Activated T-cell treated with anti-CD3 and anti-CD28 coated beads, Interleukin-2, amount 50 U/mL, for 72 hours (primary cell): ENCODE measurements at regions not wholly inside any gene's neighbourhood (a gene's known extent, or its start where the extent isn't known, plus 50 kb on each side); places are given as distances from the start of the nearest gene placed in this dataset.
"Not testable (repeated sequence)": the region's sequence is repeated elsewhere in the genome, so short reads cannot be mapped to it uniquely, and the experiment has no call there.

Experiments
- ATAC-seq, 2 donors: fragments of 150-1000 bp; cut with Tn5 transposase; replicated peaks in 1 of 2; 2 replicates each; pipeline ENCODE4 v1.10.0; 2021; ENCODE audit warnings: moderate library complexity in 2 of 2, mild to moderate bottlenecking in 1 of 2
- DNase-seq, 2 donors: peaks; one replicate each; pipeline ENCODE4 v3.0.0; 2021 to 2022; ENCODE audit warnings: mixed read lengths in 1 of 2
- H3K27ac Mint-ChIP-seq: one replicate; pipeline ENCODE4 v1.8.0; 2022; ENCODE audit warnings: mild to moderate bottlenecking, moderate library complexity, mixed read lengths
- H3K27me3 Mint-ChIP-seq: one replicate; pipeline ENCODE4 v1.8.0; 2022; ENCODE audit warnings: low read depth, mixed read lengths
- H3K36me3 Mint-ChIP-seq, 2 donors: one replicate each; pipeline ENCODE4 v1.8.0; 2022; ENCODE audit warnings: mixed read lengths in 2 of 2, mild to moderate bottlenecking in 1 of 2; ENCODE audit not compliant: insufficient read depth in 2 of 2
- H3K4me1 Mint-ChIP-seq: one replicate; pipeline ENCODE4 v1.8.0; 2022; ENCODE audit warnings: low read depth, mixed read lengths
- H3K4me3 Mint-ChIP-seq, 2 donors: one replicate each; pipeline ENCODE4 v1.8.0; 2022; ENCODE audit warnings: mild to moderate bottlenecking in 2 of 2, mixed read lengths in 2 of 2, moderate library complexity in 2 of 2
- H3K9me3 Mint-ChIP-seq, 2 donors: one replicate each; pipeline ENCODE4 v1.8.0; 2022; ENCODE audit warnings: mixed read lengths in 2 of 2

DNA sequence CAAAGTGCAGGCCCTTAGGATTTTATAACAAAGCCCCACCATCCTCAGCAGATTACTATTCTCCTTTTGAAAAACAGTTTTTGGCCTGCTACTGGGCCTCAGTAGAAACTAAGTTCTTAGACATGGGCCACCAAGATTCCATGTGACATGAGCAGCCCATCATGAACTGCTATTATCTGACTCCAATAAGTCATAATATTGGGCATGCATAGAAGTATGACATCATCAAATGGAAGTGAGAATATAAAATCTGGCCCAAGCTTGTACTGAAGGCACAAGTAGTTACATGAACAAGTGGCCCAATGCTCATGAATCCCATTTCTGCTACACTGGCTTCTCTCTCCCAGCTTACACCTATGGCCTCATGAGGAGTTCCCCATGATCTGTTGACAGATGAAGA is 404.8 kb downstream of the EPHA5 start:
- Mint-ChIP-seq H3K4me3 (no peak overlapping the region), H3K4me1 (no peaks in the 10 kb centered on the region), H3K27ac (no peak overlapping the region), H3K9me3 (peaks cover 9 to 17% of the 10 kb centered on the region in 2 donors), H3K27me3 (no peaks in the 10 kb centered on the region), H3K36me3 (no peaks in the 10 kb centered on the region)
- DNase-seq, result no peak
- ATAC-seq, result no peak

DNA sequence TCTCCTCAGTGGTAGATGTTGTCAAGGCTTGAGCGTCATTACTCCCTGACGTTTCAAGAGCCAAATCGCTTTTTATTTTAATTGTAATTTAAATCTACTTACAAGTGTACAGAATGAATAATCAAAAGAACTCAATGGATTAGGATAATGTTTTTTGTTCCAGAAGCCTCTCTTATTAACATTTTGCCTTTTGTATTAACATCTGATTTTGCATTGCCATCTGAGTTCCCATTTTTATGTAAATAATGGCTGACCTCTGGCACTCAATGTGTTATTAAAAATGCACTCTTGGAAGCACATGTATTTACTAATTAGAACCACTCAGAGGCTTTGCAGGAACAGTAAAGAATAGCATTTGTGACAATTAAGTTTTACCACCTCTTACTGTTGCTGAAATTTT is 411.0 kb downstream of the EPHA5 start:
- no peaks in the 10 kb centered on the region for H3K4me1 Mint-ChIP-seq
- H3K4me3 Mint-ChIP-seq, result no peak overlapping the region
- no peak for ATAC-seq
- H3K9me3 Mint-ChIP-seq, result peaks cover 4 to 5% of the 10 kb centered on the region in 2 donors
- no peak overlapping the region for H3K27ac Mint-ChIP-seq
- no peaks in the 10 kb centered on the region for H3K27me3 Mint-ChIP-seq
- no peak for DNase-seq
- no peaks in the 10 kb centered on the region for H3K36me3 Mint-ChIP-seq

DNA sequence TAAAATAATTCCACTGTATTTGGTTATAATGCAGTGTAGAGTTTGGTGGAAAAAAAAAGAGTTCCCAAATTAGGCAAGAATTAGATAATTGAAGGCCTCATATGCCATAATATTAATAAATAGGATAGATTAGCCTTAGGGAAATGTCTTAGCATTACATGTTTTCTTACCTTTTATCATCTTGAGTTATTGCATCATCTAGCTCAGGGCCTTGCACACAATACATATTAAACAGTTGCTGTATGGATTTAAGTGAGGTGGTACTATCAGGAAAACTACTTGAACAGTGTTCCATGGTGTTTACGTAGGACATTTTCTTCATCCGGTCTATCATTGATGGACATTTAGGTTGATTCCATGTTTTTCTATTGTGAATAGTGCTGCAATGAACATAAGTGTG is 419.4 kb downstream of the EPHA5 start:
- H3K9me3 Mint-ChIP-seq, result peaks cover 5 to 6% of the 10 kb centered on the region in 2 donors
- H3K27ac Mint-ChIP-seq, result no peak overlapping the region
- peaks cover 0 to 1% of the 10 kb centered on the region in 2 donors for H3K36me3 Mint-ChIP-seq
- H3K4me1 Mint-ChIP-seq, result no peaks in the 10 kb centered on the region
- no peak for DNase-seq
- H3K27me3 Mint-ChIP-seq, result no peaks in the 10 kb centered on the region
- no peak overlapping the region for H3K4me3 Mint-ChIP-seq
- ATAC-seq, result no peak

- H3K36me3 Mint-ChIP-seq, result peaks cover 0 to 1% of the 10 kb centered on the region in 2 donors
- no peaks in the 10 kb centered on the region for H3K27me3 Mint-ChIP-seq
- H3K4me1 Mint-ChIP-seq, result no peaks in the 10 kb centered on the region
- DNase-seq (no peak), ATAC-seq (no peak)
- no peak overlapping the region for H3K4me3 Mint-ChIP-seq
- peaks cover 7 to 9% of the 10 kb centered on the region in 2 donors for H3K9me3 Mint-ChIP-seq
- H3K27ac Mint-ChIP-seq, result no peak overlapping the region
Measured at GRCh38 chr4:65249111-65249510, 421.2 kb downstream of the EPHA5 start.

GRCh38 chr4:65242156-65242846 is 428.0 kb downstream of the EPHA5 start:
- H3K36me3 Mint-ChIP-seq, result no peaks in the 10 kb centered on the region
- no peaks in the 10 kb centered on the region for H3K27me3 Mint-ChIP-seq
- no peaks in the 10 kb centered on the region for H3K4me1 Mint-ChIP-seq
- H3K4me3 Mint-ChIP-seq, result no peak overlapping the region
- DNase-seq (no peak), ATAC-seq (no peak)
- H3K27ac Mint-ChIP-seq, result no peak overlapping the region
- peaks cover 4 to 13% of the 10 kb centered on the region in 2 donors for H3K9me3 Mint-ChIP-seq

- Mint-ChIP-seq H3K4me3 (no peak overlapping the region), H3K27ac (no peak overlapping the region), H3K9me3 (peaks cover 6 to 16% of the 10 kb centered on the region in 2 donors), H3K27me3 (no peaks in the 10 kb centered on the region), H3K4me1 (no peaks in the 10 kb centered on the region), H3K36me3 (no peaks in the 10 kb centered on the region)
- no peak for ATAC-seq
- DNase-seq, result no peak
Measured at GRCh38 chr4:65241257-65241997, 428.9 kb downstream of the EPHA5 start.

- H3K4me1 Mint-ChIP-seq, result no peaks in the 10 kb centered on the region
- H3K36me3 Mint-ChIP-seq, result no peaks in the 10 kb centered on the region
- H3K4me3 Mint-ChIP-seq, result no peak overlapping the region
- DNase-seq (no peak), ATAC-seq (no peak)
- no peak overlapping the region for H3K27ac Mint-ChIP-seq
- H3K27me3 Mint-ChIP-seq, result no peaks in the 10 kb centered on the region
- H3K9me3 Mint-ChIP-seq, result peaks cover 4% of the 10 kb centered on the region in 2 donors
Measured at GRCh38 chr4:65234061-65234460, 436.2 kb downstream of the EPHA5 start.

GRCh38 chr4:65227628-65228027 is 442.7 kb downstream of the EPHA5 start:
- ATAC-seq (no peak), DNase-seq (no peak)
- Mint-ChIP-seq H3K4me3 (no peak overlapping the region), H3K27me3 (no peaks in the 10 kb centered on the region), H3K27ac (no peak overlapping the region), H3K36me3 (no peaks in the 10 kb centered on the region), H3K9me3 (no peaks in the 10 kb centered on the region), H3K4me1 (no peaks in the 10 kb centered on the region)

DNA sequence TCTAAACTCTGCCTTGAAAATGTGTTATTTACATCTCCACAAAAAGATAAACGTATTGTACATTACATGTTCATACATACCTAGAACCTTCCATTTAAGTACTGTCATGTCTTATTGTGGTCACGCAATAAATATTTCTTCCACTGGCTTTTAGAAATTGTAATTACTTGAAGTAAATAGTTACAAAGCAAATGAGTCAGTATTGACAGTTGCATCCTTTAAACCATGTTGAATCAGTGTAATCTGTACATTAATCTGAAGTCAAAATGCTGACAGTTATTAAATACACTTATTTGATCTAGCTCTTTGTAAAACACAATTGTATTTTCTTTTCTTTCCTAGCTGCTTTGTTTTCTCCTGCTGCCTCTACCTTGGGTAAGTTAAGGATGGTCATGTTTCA is 446.7 kb downstream of the EPHA5 start:
- Mint-ChIP-seq H3K4me3 (no peak overlapping the region), H3K27ac (no peak overlapping the region), H3K36me3 (no peaks in the 10 kb centered on the region), H3K9me3 (peaks cover 2 to 3% of the 10 kb centered on the region in 2 donors), H3K4me1 (no peaks in the 10 kb centered on the region), H3K27me3 (no peaks in the 10 kb centered on the region)
- no peak for ATAC-seq
- no peak for DNase-seq

DNA sequence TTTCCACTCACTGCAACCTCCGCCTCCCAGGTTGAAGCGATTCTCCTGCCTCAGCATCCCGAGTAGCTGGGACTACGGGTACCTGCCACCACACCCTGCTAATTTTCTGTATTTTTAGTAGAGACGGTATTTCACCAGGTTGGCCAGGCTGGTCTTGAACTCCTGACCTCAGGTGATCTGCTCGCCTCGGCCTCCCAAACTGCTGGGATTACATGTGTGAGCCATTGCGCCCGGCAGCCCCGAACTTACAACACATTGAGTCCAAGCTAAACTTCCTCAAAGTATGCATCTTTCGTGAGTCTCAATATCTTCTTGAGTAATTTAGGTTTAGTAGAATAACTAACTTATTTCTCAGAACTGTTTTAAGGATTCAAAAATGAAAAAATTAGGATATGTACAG is 447.2 kb downstream of the EPHA5 start:
- not testable (repeated sequence) for ATAC-seq

DNA sequence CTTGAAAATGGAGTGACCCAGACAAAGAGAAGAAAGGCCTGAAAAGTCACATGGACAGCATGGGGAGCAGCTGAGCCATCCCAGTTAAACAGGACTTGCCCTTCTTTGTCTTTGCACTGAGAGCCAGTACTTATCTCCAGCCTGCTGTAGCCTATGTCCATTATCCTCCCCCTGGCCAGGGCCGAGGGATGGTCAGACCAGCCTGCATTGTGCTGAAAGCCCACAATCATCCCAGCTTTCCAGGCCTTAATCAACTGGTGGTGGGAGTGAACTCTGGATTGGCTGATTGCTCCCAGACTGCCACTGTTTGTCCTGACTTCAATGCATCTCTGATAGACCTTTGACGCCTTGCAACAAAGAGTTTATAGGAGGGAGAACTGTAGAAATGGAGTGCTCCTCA is 453.1 kb downstream of the EPHA5 start:
- no peaks in the 10 kb centered on the region for H3K27me3 Mint-ChIP-seq
- H3K9me3 Mint-ChIP-seq, result peaks cover 7 to 8% of the 10 kb centered on the region in 2 donors
- DNase-seq (no peak), ATAC-seq (no peak)
- no peaks in the 10 kb centered on the region for H3K4me1 Mint-ChIP-seq
- no peak overlapping the region for H3K4me3 Mint-ChIP-seq
- H3K36me3 Mint-ChIP-seq, result peaks cover 0 to 2% of the 10 kb centered on the region in 2 donors
- H3K27ac Mint-ChIP-seq, result no peak overlapping the region

More for the DNA sequence above, 447.2 kb downstream of the EPHA5 start:
- not testable (repeated sequence) for H3K4me1 Mint-ChIP-seq, H3K27me3 Mint-ChIP-seq, DNase-seq, H3K27ac Mint-ChIP-seq, H3K36me3 Mint-ChIP-seq, H3K4me3 Mint-ChIP-seq, H3K9me3 Mint-ChIP-seq

DNA sequence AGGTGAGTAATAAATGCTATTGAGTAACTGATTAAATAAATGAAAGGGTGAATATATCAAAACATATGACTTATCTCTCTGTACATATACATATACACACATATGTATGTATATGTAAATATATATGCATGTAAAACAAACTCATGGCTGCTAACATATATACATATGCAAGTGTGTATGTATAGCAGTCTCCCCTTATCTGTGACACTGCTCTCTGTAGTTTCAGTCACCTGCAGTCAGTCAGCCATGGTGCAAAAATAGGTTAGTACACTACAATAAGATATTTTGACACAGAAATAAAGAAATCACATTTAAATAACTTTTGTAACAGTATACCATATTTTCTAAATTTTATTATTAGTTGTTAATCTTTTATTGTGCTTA is 467.4 kb downstream of the EPHA5 start:
- Mint-ChIP-seq H3K27me3 (no peaks in the 10 kb centered on the region), H3K4me3 (no peak overlapping the region), H3K27ac (no peak overlapping the region), H3K36me3 (no peaks in the 10 kb centered on the region), H3K9me3 (peaks cover 4 to 5% of the 10 kb centered on the region in 2 donors), H3K4me1 (no peaks in the 10 kb centered on the region)
- DNase-seq, result no peak
- no peak for ATAC-seq

GRCh38 chr4:65202165-65202852 is 468.0 kb downstream of the EPHA5 start:
- no peak for ATAC-seq
- H3K9me3 Mint-ChIP-seq, result peaks cover 6 to 7% of the 10 kb centered on the region in 2 donors
- no peak overlapping the region for H3K4me3 Mint-ChIP-seq
- H3K4me1 Mint-ChIP-seq, result no peaks in the 10 kb centered on the region
- no peaks in the 10 kb centered on the region for H3K27me3 Mint-ChIP-seq
- no peak for DNase-seq
- H3K27ac Mint-ChIP-seq, result no peak overlapping the region
- H3K36me3 Mint-ChIP-seq, result peaks cover 0 to 2% of the 10 kb centered on the region in 2 donors
